Memory B cell (primary cell): ENCODE measurements at regions not wholly inside any gene's neighbourhood (a gene's known extent, or its start where the extent isn't known, plus 50 kb on each side); places are given as distances from the start of the nearest gene placed in this dataset.
"Not testable (repeated sequence)": the region's sequence is repeated elsewhere in the genome, so short reads cannot be mapped to it uniquely, and the experiment has no call there.

ENCODE experiments used
- ATAC-seq: fragments of 150-1000 bp; cut with Tn5 transposase; 2 replicates; pipeline ENCODE4 v1.10.0; 2021; ENCODE audit warnings: low read depth, mild to moderate bottlenecking, moderate library complexity
- DNase-seq, 2 donors: peaks; one replicate each; pipeline ENCODE4 v3.0.0; 2022; ENCODE audit warnings: low spot score in 2 of 2
- H3K27ac Mint-ChIP-seq: one replicate; pipeline ENCODE4 v1.8.0; 2022; ENCODE audit warnings: mild to moderate bottlenecking, moderate library complexity, mixed read lengths
- H3K27me3 Mint-ChIP-seq: one replicate; pipeline ENCODE4 v1.8.0; 2022; ENCODE audit warnings: mixed read lengths
- H3K36me3 Mint-ChIP-seq: one replicate; pipeline ENCODE4 v1.8.0; 2022; ENCODE audit warnings: mild to moderate bottlenecking, mixed read lengths
- H3K4me1 Mint-ChIP-seq: one replicate; pipeline ENCODE4 v1.8.0; 2022; ENCODE audit warnings: mixed read lengths
- H3K4me3 Mint-ChIP-seq: one replicate; pipeline ENCODE4 v1.8.0; 2022; ENCODE audit warnings: mild to moderate bottlenecking, moderate library complexity, mixed read lengths
- H3K9me3 Mint-ChIP-seq: one replicate; pipeline ENCODE4 v1.8.0; 2022; ENCODE audit warnings: mixed read lengths

DNA sequence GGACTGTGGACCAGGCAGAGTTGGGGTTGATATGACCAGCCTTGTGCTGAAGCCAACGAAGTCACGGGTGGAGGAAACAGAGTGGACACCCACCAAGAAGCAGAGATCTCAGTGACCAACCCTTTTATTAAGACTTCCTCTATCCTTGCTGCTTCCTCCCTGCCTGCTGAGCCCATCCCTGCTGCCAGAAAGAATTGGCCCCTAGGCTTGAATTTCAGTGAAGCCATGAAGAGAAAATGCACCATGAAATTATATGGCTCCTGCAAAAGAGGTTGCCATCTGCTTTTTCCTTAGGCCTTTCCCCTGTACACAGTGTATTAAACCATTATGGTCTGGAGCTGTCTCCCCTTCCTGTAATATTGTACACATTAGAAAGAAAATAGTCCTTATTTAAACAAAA lies 246.7 kb downstream of the HS3ST3B1 start:
- ATAC-seq (no peak), DNase-seq (no peak)
- Mint-ChIP-seq H3K4me3 (no peak overlapping the region), H3K36me3 (peaks cover 2% of the 10 kb centered on the region), H3K4me1 (no peaks in the 10 kb centered on the region), H3K9me3 (no peaks in the 10 kb centered on the region), H3K27me3 (peaks cover 9% of the 10 kb centered on the region), H3K27ac (no peak overlapping the region)

- peaks cover 10% of the 10 kb centered on the region for H3K27me3 Mint-ChIP-seq
- H3K4me3 Mint-ChIP-seq = no peak overlapping the region
- no peak for DNase-seq
- H3K9me3 Mint-ChIP-seq = peaks cover 1% of the 10 kb centered on the region
- peaks cover 3% of the 10 kb centered on the region for H3K36me3 Mint-ChIP-seq
- H3K27ac Mint-ChIP-seq = no peak overlapping the region
- ATAC-seq = no peak
- no peaks in the 10 kb centered on the region for H3K4me1 Mint-ChIP-seq
These were observed 246.1 kb downstream of the HS3ST3B1 start for GRCh38 chr17:14547016-14547415.

DNA sequence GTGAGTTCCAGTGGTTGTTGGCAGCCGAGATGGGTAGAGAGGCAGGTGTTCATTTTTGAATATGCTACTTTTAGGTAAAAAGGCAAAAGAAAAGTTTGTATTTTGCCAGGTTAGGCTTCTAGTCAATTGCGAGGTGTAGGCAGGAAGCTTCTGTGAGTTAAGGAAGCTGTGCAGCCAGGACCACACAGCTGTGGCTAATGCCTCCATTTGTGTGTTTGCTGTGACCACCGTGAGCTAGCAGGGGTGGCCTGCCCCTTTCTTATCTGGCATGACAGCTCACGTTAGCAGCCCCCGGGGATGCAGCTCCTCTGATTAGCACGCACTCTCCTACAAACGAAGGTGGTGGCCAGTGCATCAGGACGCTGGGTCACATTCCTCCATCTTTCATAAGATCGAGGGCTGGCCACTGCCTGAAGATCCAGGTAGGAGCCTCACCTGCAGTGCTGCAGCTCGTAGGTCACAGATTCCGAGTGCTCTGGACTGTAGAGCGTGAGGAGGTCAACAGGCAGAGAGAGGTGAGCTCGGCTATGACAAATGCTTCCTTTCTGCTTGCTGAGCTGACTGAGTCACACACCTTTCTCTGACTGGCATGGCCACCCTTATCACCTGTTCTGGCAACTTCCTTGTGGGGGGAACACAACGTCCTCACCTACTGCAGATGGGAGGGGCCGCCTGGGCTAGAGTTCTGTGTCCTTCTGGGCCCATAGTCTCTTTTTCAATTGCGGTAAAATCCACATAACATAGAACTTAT lies 244.4 kb downstream of the HS3ST3B1 start:
- H3K27me3 Mint-ChIP-seq = peaks cover 13% of the 10 kb centered on the region
- no peak overlapping the region for H3K27ac Mint-ChIP-seq
- DNase-seq = no peak
- peaks cover 3% of the 10 kb centered on the region for H3K9me3 Mint-ChIP-seq
- H3K4me3 Mint-ChIP-seq = no peak overlapping the region
- H3K36me3 Mint-ChIP-seq = peaks cover 3% of the 10 kb centered on the region
- ATAC-seq = no peak
- H3K4me1 Mint-ChIP-seq = peaks cover 2% of the 10 kb centered on the region

DNA sequence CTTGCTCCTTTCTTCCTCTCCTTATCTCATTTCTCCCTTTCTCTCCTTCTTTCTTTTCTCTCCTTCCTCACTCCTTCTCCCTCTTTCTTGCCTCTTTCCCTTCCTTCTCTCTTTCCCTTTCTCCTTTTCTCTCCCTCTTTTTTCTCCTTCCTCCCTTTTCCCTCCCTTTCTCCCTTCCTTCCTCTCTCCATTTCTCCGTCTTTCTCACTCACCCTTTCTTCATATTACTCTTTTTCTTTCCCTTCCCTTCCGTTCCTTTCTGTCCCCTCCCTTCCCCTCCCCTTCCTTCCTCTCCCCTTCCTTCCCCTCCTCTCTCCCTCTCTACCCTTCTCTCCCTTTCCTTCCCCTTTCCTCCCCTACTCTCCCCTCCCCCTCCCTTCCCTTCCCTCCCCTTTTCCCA lies 240.8 kb downstream of the HS3ST3B1 start:
- DNase-seq (no peak), ATAC-seq (no peak)
- Mint-ChIP-seq H3K36me3 (peaks cover 3% of the 10 kb centered on the region), H3K4me3 (no peak overlapping the region), H3K27me3 (peaks cover 10% of the 10 kb centered on the region), H3K27ac (no peak overlapping the region), H3K9me3 (peaks cover 3% of the 10 kb centered on the region), H3K4me1 (peaks cover 2% of the 10 kb centered on the region)

DNA sequence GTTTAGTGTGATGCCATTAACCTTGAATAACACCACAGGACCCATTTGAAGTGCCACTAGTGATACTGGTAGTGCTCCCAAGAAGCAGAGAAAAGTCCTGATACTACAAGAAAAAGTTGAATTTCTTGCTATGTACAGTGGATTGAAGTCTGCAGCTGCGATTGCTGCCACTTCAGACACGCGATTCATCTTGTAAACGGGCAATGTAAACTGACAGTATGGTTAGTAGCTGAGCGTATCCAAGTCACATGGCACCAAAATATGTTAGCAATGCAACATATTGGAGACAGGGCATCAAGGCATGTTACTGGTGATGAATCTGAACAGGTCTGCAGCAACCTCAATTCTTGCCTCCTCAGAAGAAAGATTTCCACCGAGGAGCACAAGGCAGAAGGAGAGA lies 238.9 kb downstream of the HS3ST3B1 start:
- H3K9me3 Mint-ChIP-seq = peaks cover 3% of the 10 kb centered on the region
- H3K4me1 Mint-ChIP-seq = peaks cover 2% of the 10 kb centered on the region
- H3K36me3 Mint-ChIP-seq = peaks cover 3% of the 10 kb centered on the region
- ATAC-seq (no peak), DNase-seq (no peak)
- H3K4me3 Mint-ChIP-seq = no peak overlapping the region
- no peak overlapping the region for H3K27ac Mint-ChIP-seq
- H3K27me3 Mint-ChIP-seq = peaks cover 7% of the 10 kb centered on the region

DNA sequence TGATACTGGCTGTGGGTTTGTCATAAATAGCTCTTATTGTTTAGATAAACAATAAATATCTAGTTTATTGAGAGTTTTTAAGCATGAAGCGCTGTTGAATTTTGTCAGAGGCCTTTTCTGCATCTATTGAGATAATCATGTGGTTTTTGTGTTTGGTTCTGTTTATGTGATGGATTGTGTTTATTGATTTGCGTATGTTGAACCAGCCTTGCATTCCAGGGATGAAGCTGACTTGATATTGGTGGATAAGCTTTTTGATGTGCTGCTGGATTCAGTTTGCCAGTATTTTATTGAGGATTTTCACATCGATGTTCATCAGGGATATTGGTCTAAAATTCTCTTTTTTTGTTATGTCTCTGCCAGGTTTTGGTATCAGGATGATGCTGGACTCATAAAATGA lies 231.4 kb downstream of the HS3ST3B1 start:
- H3K9me3 Mint-ChIP-seq = peaks cover 19% of the 10 kb centered on the region
- not testable (repeated sequence) for DNase-seq, ATAC-seq, H3K36me3 Mint-ChIP-seq, H3K27ac Mint-ChIP-seq, H3K27me3 Mint-ChIP-seq, H3K4me3 Mint-ChIP-seq, H3K4me1 Mint-ChIP-seq

GRCh38 chr17:14525551-14526455 lies 224.9 kb downstream of the HS3ST3B1 start:
- H3K4me3 Mint-ChIP-seq = no peak overlapping the region
- H3K4me1 Mint-ChIP-seq = peaks cover 8% of the 10 kb centered on the region
- no peaks in the 10 kb centered on the region for H3K27me3 Mint-ChIP-seq
- H3K9me3 Mint-ChIP-seq = no peaks in the 10 kb centered on the region
- ATAC-seq (no peak), DNase-seq (no peak)
- no peaks in the 10 kb centered on the region for H3K36me3 Mint-ChIP-seq
- H3K27ac Mint-ChIP-seq = no peak overlapping the region

- Mint-ChIP-seq H3K27ac (no peak overlapping the region), H3K4me3 (no peak overlapping the region), H3K36me3 (no peaks in the 10 kb centered on the region), H3K9me3 (no peaks in the 10 kb centered on the region), H3K27me3 (no peaks in the 10 kb centered on the region), H3K4me1 (peaks cover 8% of the 10 kb centered on the region)
- DNase-seq (no peak), ATAC-seq (no peak)
These were observed 222.0 kb downstream of the HS3ST3B1 start for GRCh38 chr17:14522795-14523387.

GRCh38 chr17:14518919-14519318 lies 218.0 kb downstream of the HS3ST3B1 start:
- ATAC-seq, H3K4me3 Mint-ChIP-seq, H3K9me3 Mint-ChIP-seq, H3K27ac Mint-ChIP-seq, H3K27me3 Mint-ChIP-seq, DNase-seq, H3K36me3 Mint-ChIP-seq, H3K4me1 Mint-ChIP-seq: not testable (repeated sequence)

DNA sequence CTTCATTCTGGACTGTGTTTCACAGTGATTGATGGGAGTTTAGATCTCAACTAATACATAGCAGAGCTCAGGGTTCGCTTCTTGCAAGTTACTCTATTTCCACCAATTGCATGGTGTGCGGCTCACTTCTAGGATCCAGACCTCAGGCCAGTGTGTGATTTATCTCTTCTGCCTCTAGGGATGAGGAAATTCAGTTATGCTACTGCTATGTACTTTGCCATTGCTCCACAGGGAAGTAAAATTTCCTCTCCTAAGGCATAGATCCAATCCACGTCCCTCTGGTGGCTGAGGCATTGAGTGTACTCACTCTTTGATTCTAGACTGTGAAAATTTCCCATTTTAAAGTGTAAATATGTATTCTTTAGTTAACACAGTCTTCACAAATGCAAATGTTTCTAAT lies 214.1 kb downstream of the HS3ST3B1 start:
- Mint-ChIP-seq H3K4me1 (no peaks in the 10 kb centered on the region), H3K9me3 (no peaks in the 10 kb centered on the region), H3K4me3 (no peak overlapping the region), H3K27me3 (no peaks in the 10 kb centered on the region), H3K36me3 (no peaks in the 10 kb centered on the region), H3K27ac (no peak overlapping the region)
- no peak for DNase-seq
- no peak for ATAC-seq

GRCh38 chr17:14513835-14514234 lies 213.0 kb downstream of the HS3ST3B1 start:
- Mint-ChIP-seq H3K36me3 (peaks cover 1% of the 10 kb centered on the region), H3K4me3 (no peak overlapping the region), H3K27me3 (no peaks in the 10 kb centered on the region), H3K27ac (no peak overlapping the region), H3K4me1 (no peaks in the 10 kb centered on the region), H3K9me3 (no peaks in the 10 kb centered on the region)
- DNase-seq (no peak), ATAC-seq (no peak)

- no peak overlapping the region for H3K4me3 Mint-ChIP-seq
- DNase-seq = no peak
- no peaks in the 10 kb centered on the region for H3K9me3 Mint-ChIP-seq
- ATAC-seq = no peak
- peaks cover under 1% of the 10 kb centered on the region for H3K27me3 Mint-ChIP-seq
- H3K27ac Mint-ChIP-seq = no peak overlapping the region
- no peaks in the 10 kb centered on the region for H3K4me1 Mint-ChIP-seq
- peaks cover 1% of the 10 kb centered on the region for H3K36me3 Mint-ChIP-seq
These were observed 209.3 kb downstream of the HS3ST3B1 start for GRCh38 chr17:14510136-14510535.

- H3K9me3 Mint-ChIP-seq = peaks cover 1% of the 10 kb centered on the region
- H3K27ac Mint-ChIP-seq = no peak overlapping the region
- ATAC-seq (no peak), DNase-seq (no peak)
- peaks cover 4% of the 10 kb centered on the region for H3K27me3 Mint-ChIP-seq
- no peak overlapping the region for H3K4me3 Mint-ChIP-seq
- H3K36me3 Mint-ChIP-seq = peaks cover 1% of the 10 kb centered on the region
- no peaks in the 10 kb centered on the region for H3K4me1 Mint-ChIP-seq
These were observed 207.3 kb downstream of the HS3ST3B1 start for GRCh38 chr17:14508156-14508555.

DNA sequence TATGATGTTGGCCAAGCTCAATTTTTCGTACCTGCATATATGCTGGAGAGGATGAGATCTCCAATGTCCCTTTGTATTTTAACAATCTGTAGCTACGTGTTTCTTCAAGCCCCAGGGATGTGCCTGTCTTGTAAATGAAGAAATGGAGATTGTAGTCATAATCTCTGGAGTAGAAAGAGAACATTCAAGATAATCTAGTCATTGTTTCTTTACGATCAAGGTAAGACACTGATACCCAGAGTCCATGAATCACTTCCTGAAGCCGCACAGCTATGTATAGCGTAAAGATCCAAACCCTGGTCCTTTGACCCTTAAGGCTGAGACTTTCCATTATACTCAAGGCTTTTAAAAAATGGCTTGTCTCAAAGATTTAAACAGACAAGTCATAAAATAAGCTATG lies 205.5 kb downstream of the HS3ST3B1 start:
- ATAC-seq (no peak), DNase-seq (no peak)
- Mint-ChIP-seq H3K9me3 (peaks cover 1% of the 10 kb centered on the region), H3K4me1 (no peaks in the 10 kb centered on the region), H3K27me3 (peaks cover 4% of the 10 kb centered on the region), H3K27ac (no peak overlapping the region), H3K4me3 (no peak overlapping the region), H3K36me3 (peaks cover 1% of the 10 kb centered on the region)
